Keratinocyte (primary cell): ENCODE measurements at regions not wholly inside any gene's neighbourhood (a gene's known extent, or its start where the extent isn't known, plus 50 kb on each side); places are given as distances from the start of the nearest gene placed in this dataset.

Source experiments
- EZH2 ChIP-seq: IDR thresholded peaks from one replicate; pipeline ENCODE4 v1.6.1; 2012; ENCODE audit warnings: inconsistent platforms, mild to moderate bottlenecking, low read length, moderate library complexity
- TF ChIP-seq, protein P1 (sequence below), 3 experiments: IDR thresholded peaks in 1 of 3; conservative IDR thresholded peaks in 1 of 3; optimal IDR thresholded peaks in 1 of 3; 2 replicates in 2 of 3; 3 replicates in 1 of 3; pipeline versions ENCODE3 to v1.5.1; 2011; ENCODE audit warnings: low read length in 3 of 3, mild to moderate bottlenecking in 3 of 3, moderate library complexity in 2 of 3, control low read depth in 1 of 3, inconsistent platforms in 1 of 3; ENCODE audit not compliant: insufficient read depth in 2 of 3; ENCODE audit errors: extremely low read depth in 1 of 3

DNA sequence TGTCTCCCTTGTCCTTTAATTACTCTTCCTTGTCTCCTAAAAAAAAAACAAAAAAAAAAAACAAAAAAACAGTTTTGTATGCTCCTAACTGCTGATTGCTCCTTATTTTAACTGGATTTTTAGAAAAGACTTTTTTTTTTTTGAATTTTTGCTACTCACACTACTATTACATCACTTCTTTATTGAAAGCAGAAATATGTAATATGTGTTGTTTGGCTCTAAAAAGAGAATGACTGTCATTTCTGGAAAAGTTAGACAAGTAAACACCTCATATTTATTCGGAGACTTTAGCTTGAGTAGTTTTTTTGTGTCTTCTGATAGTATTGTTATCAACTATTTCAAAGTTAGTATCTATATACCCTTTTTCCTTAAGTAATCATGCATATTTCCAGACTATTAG, 855.0 kb downstream of the USP25 start:
- TF ChIP-seq, protein P1, sequence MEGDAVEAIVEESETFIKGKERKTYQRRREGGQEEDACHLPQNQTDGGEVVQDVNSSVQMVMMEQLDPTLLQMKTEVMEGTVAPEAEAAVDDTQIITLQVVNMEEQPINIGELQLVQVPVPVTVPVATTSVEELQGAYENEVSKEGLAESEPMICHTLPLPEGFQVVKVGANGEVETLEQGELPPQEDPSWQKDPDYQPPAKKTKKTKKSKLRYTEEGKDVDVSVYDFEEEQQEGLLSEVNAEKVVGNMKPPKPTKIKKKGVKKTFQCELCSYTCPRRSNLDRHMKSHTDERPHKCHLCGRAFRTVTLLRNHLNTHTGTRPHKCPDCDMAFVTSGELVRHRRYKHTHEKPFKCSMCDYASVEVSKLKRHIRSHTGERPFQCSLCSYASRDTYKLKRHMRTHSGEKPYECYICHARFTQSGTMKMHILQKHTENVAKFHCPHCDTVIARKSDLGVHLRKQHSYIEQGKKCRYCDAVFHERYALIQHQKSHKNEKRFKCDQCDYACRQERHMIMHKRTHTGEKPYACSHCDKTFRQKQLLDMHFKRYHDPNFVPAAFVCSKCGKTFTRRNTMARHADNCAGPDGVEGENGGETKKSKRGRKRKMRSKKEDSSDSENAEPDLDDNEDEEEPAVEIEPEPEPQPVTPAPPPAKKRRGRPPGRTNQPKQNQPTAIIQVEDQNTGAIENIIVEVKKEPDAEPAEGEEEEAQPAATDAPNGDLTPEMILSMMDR (optimal IDR thresholded peaks at IDR 0.05 in 1 of 3, IDR thresholded peaks at IDR 0.05 in 1 of 3, conservative IDR thresholded peaks at IDR 0.05 in 1 of 3; ENCODE audit: extremely low read depth in 1 of 3, insufficient read depth in 2 of 3, low read length in 3 of 3) = no peak
- no peak for TF ChIP-seq EZH2
